HG03175 (cell line): ENCODE measurements at regions not wholly inside any gene's neighbourhood (a gene's known extent, or its start where the extent isn't known, plus 50 kb on each side); places are given as distances from the start of the nearest gene placed in this dataset.
A peak's percentile ranks its signal among the peaks of the same experiment; 100 is the strongest.
"Not testable (repeated sequence)": the region's sequence is repeated elsewhere in the genome, so short reads cannot be mapped to it uniquely, and the experiment has no call there.

ENCODE experiments used
- ATAC-seq: cut with Tn5 transposase; IDR thresholded peaks from one replicate; pipeline ENCODE4 v1.9.1; 2021; ENCODE audit warnings: mild to moderate bottlenecking, moderate library complexity; ENCODE audit not compliant: unreplicated experiment

DNA sequence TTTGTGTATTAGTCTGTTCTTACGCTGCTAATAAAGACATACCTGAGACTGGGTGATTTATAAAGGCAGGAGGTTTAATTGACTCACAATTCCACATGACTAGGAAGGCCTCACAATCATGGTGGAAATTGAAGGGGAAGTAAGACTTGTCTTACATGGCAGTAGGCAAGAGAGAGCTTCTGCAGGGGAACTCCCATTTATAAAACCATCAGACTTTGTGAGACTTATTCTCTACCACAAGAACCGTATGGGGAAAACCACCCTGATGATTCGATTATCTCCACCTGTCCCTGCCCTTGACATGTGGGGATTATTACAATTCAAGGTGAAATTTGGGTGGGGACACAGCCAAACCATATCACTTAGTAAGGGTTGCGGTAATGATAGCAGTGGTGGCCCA, 833.1 kb downstream of the FLRT2 start:
- no peak for ATAC-seq

DNA sequence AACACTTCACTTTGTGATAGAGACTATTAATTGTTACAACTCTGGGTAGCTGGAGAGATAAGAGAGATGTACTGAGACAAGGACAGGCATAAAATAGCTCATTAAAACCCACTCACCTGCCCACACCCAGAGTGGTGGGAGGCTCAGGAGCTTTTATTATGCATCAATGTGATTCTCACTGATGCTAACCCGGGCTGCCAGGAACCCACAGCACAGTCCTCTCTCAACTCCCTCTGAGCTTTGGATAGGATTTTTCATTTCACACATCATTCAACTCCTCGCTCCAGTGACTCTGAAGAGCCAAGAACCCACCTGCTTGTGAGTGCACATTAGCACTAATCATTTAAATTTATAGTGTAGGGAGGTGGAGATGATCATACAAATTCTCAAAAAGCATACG, 827.9 kb downstream of the FLRT2 start:
- ATAC-seq, result no peak

DNA sequence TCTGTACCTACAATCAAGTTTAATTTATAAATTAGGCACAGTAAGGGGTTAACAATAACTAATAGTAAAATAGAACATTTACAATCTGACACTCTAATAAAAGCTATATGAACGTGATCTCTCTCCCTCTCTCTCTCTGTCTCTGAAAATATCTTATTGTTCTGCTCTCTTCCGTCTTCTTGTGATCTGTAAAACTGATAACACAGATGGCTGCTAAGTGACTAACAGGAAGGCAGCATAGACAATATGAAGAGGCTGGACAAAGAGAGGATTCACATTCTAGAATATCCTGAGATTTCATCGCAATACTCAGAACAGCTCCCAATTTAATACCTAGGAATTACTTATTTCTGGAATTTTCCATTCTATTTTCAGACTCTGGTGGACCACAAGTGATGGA, 827.2 kb downstream of the FLRT2 start:
- no peak for ATAC-seq

DNA sequence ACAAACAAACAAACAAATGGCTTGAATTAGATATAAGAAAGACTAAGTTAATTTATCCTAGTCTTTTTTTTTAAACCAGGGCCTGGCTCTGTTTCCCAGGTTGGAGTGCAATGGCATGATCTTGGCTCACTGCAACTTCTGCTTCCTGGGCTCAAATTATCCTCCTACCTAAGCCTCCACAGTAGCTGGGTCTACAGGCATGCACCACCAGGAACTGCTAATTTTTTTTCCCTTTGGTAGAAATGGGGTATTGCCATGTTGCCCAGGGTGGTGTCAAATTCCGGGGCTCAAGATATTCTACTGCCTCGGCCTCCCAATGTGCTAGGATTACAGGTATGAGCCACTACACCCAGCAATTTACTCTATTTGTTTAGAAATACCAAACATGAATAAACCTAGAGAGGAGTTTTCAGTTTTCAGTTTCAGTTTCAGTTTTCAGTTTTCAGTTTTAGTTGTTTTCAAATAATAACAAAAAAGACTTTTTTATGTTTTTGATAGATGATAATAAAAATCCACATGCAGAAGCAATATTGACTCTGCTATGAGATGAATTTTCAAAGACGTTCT, 817.0 kb downstream of the FLRT2 start:
- ATAC-seq, result no peak

DNA sequence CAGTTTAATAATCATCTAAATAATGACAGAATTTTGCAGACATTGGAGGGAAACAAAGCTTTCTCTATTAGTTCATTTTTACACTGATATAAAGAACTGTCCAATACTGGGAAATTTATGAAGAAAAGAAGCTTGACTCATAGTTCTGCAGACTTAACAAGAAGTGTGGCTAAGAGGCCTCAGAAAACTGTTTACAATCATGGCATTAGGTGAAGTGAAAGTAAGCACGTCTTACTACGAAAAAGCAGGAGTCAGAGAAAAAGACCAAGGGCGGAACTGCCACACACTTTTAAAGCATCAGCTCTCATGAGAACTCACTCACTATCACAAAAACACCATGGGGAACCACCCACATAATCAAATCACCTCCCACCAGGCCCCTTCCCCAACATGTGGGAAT, 804.4 kb downstream of the FLRT2 start:
- ATAC-seq, result no peak

DNA sequence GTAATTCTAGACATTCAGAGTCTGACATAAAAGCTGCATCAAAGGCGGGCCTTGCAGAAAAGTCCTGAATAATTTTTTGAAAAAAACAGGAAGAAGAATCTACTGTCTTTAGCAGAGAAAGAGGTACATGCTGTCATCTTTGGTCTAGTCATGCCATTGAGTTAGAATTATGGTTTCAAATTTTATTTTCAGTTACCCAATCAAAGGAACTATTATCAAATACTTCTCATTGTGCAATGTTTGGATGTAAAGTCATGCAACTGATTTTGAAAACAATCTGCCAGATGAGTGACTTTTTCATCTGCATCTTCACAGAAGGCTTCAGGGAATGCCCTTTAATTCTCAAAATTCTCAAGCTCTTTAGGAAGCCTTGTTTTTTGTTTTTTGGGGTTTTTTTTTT, 803.5 kb downstream of the FLRT2 start:
- ATAC-seq, result no peak

DNA sequence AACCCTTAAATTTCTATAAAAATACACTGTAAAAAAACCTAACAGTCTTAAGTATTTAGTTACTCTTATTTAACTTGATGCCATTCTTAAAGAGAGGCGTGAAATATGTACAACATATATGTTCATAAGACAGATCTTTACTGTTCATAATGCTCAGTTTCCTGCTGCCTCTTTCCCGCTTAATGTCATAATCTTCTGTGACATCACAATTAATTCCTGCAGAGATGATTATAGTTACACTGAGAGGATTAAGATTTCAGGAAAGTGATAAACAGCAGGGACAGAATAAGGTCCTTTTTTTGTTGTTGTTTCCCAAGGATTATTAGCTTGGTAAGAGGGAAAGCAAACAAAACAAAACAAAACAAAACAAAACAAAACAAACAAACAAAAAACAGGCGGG, 801.4 kb downstream of the FLRT2 start:
- no peak for ATAC-seq

DNA sequence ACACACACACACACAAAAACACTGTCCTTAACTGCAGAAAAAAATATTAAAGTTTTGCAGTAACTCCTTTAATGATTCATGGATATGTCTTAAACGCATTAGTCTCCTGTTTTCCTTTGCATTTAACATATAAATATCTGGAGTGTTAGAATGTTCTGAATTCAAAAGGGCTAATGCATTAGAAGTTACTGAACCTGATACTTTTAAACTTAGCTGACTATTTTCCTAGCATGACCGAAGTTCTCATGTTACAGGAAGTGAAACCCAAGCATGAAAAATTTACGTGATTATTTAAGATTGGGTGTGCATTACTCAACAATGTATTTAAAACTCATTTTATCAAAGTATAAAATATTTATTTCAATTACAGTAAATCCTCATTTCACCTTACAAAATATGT, 791.2 kb downstream of the FLRT2 start:
- ATAC-seq, result no peak

DNA sequence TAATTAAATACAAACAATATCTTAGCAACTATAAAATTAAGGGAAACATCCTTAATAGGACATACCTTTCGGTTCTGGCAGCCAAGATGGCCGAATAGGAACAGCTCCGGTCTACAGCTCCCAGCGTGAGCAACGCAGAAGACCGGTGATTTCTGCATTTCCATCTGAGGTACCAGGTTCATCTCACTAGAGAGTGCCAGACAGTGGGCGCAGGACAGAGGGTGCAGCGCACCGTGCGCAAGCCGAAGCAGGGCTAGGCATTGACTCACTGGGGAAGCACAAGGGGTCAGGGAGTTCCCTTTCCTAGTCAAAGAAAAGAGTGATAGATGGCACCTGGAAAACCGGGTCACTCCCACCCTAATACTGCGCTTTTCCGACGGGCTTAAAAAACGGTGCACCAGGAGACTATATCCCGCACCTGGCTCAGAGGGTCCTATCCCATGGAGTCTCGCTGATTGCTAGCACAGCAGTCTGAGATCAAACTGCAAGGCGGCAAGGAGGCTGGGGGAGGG, 782.3 kb downstream of the FLRT2 start:
- not testable (repeated sequence) for ATAC-seq

DNA sequence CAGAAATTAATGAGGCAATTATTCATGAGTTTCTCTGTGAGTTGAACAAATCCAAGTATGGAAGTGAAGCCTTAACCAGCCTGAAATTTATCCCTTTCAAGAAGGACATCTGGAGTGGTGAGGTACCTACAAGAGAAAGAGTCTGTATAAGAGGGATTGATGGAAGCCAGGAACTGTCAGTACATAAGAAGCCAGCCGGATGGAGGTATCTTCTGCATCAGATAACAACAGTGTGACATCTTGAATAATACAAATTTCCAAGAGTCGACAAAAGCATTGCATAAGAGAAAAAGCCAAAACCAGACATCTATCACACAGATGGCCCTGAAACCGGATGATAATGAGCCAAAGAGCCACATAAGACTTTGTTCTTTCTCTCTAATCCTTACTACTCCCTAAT, 781.2 kb downstream of the FLRT2 start:
- no peak for ATAC-seq

DNA sequence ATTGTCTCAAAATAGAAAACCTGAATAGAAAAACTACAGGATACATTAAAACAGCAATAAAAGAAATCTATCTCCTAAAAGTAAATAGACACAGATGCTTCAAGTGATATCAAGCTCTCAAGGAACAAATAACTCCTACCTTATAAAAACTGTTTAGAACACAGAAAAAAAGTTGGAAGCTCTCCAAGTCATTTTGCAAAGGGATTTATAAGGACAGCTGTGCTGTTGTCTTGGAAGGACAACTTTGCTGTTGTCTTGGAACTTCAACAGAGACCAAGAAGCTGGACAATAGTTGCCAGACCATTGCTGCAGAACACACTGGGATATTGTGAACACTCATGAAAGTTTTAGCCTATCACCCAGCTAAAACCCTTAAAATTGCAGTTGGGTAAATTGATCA, 780.7 kb downstream of the FLRT2 start:
- ATAC-seq, result no peak

DNA sequence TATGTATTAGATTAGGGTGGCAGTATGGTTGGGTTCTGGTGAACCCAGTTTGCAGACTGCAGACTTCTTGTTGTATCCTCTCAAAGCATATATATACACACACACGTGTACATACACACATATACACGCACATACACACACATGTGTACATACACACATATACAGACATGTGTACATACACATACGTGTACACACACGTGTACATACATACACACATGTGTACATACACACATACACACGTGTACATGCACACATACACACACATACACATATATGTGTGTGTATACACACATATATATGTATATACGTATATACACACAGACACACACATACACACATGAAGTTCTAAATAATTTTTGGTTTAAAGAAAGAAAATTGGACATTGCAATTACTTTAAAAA, 780.2 kb downstream of the FLRT2 start:
- no peak for ATAC-seq

DNA sequence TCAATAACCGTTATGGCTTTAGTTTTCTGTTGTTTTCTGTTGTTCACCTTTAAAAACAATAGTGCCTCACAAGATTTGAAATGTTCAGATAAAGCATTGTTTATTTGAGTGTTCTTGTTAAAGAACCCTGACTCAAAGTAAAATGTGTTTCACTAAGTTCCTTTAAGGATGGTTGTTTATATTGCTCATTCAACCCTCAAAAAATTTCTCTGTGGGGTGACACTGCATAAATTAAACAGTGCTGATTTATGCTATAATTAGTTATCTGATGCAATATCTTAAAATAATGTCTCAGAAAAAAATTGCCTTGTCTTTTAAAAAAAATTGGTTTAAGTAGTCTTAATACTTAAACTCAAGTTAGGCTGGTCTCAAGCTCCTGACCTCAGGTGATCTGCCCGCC, 775.1 kb downstream of the FLRT2 start:
- ATAC-seq, result no peak

DNA sequence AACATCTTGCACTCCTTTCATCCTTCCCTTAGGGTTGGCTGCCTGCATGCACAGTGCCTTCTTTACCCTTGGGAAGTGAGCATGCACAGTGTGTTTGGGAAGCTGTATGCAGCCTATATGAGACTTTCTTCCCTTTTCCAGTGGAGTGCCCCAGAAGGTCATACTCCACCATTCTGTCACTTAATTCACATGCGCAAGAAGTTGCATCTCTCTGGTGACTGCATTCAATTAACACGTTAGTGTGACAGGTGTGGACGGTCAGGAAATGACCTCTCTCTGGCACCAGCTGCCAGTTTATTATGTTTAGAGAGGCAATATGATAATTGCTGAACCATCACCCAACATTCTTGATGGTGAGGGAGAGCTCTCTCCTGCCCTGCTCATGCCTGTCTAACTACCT, 770.0 kb downstream of the FLRT2 start:
- ATAC-seq, result no peak

DNA sequence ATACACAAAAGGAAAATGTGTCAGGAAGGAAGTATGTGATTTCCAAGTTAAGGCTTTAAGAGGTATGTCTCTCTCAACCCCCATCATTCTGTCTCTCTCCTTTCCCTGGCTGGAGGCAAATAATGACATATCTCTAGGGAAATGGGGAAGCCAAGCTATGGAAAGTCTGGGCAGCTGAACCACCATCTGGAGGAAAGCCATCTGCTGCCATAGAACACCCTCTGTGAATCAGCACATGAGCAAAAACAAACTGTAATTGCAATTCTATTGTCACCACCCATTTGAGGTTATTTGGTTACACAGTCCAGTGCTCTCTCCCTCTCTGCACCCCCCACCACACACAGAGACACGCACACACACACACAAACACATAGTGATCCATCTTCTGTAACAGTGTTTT, 766.2 kb downstream of the FLRT2 start:
- no peak for ATAC-seq

DNA sequence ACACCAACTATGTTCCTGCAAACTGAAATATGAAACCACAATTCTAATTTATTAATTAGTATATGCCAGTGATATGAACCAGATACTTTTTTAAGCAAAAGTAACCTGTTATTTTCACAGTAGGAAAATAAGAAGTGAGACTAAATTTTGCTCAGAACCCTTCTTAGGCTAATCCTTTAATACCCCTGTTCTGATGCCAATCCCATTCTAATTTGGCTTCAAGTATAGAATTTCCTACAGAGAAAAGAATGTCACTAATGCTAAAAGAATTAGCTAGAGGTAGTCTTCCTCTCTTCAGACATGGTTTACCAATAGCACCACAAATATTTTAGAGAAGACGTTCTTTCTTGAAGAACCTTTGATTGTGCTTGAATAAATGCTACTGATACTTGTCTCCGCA, 758.4 kb downstream of the FLRT2 start:
- no peak for ATAC-seq

DNA sequence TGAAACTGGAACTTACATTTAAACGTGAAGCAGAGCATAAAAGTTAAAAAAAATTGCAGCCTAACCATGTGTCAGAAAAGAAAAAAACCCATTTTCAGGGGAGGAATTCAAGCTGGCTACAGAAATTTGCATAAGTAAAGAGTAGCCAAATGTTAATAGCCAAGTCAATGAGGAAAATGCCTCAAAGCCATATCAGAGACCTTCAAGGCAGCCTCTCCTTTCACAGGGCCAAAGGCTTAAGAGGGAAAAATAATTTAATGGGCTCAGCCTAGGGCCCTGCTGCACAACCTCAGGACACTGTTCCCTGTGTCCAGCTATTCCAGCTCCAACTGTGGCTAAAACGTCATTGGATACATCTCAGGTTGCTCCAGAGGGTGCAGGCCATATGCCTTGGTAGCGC, 749.5 kb downstream of the FLRT2 start:
- no peak for ATAC-seq

DNA sequence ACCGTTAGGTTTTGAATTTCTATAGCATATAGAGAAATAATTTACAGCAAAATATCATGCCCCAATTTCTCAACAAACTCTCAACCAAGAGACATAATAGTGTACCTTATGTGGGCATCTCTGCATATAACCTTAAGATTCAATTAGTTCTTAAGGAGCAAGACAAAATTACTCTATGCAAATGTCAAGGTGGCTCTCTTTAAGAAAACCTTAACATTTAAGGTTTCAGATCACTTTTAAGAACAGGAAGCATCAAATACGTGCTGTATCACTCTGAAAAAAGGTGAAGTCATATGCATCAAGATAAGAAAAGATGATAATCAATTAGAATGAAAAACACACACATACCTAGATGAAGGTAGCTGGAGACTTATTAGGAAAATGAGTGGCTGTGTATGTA, 728.0 kb downstream of the FLRT2 start:
- no peak for ATAC-seq

DNA sequence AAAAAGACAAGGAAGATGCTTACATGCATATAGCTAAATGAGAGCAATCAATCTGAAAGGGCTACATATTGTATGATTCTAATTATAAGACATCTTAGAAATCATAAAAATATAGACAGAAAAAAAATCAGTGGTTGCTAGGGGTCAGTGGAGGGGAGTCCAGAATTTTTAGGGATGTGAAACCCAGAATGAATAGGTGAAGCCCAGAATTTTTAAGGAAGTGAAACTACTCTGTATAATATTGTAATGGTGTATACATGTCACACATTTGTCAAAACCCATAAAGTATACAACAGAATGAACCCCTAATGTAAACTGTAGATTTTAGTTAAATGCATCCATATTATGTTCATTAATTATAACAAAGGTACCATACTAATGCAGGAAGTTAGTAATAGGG, 713.2 kb downstream of the FLRT2 start:
- ATAC-seq, result peak; percentile 93

DNA sequence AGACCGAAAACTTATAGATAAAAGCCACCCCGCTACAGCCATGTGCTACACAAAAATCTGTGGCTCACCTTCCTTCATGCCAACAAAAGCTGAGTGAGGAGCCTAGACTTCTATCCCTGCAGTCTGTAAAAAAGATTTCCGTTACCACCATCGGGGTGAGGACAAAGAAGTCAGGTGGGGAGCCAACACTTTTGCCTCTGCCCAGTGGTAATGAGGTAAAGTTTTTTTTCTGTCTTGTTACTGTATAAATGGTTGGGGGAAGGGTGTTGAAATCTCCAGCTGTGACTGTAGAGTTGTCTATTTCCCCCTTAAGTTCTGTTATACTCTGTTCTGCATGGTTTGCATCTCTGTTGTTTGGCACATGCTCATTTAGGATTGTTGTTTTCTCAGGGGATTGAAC, 707.8 kb downstream of the FLRT2 start:
- ATAC-seq, result no peak

DNA sequence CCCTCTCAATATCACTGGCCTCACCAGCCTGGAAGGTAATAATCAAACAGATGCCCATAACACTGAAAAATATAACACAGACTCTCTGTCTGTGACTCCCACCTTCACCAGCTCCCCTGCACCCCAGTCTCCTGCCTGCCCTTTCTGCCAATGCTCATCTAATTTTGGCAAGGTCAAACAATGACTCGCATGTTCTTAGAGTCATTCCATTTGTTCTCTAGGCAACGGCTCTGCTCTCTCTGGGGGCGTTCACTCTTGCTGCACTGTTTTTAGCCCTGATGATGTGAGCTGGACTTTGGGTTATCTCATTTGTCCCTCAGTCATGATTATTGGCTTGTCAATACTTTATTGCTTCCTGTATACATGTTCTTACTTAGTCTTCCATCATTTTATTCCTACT, 691.8 kb downstream of the FLRT2 start:
- no peak for ATAC-seq

DNA sequence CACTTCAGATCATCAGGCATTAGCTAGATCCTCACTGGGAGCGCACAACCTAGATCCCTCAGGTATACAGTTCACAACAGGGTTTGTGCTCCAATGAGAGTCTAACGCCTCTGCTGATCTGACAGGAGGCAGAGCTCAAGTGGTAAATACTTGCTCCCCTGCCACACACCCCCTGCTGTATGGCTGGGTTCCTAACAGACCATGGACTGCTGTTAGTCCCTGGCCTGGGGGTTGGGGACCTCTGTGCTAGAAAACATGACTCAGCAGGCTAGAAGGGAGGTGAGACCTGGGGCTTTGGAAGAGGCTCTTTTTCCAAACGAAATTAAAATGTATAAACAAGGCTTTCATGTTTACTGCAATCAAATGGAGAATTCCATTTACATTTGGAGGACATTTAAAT, 691.1 kb downstream of the FLRT2 start:
- no peak for ATAC-seq

DNA sequence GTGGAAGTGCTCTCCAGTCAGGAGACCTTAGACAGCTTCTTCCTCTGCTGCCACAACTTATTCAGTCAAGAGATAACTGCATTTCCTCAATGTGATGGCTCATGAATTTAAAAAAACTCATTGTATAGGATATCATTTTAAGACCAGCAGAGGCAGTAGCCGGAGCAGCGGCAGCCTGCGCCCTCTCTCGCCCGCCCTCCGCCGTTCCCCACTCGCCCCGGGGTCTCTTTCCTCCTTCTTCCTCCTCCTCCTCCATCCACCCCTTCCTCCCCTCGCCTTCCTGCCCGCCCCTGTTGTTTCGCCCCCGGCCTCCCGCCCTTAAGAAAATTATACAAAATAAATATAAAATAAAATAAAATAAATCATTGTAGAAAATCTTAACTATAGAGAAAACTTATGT, 687.6 kb downstream of the FLRT2 start:
- no peak for ATAC-seq

DNA sequence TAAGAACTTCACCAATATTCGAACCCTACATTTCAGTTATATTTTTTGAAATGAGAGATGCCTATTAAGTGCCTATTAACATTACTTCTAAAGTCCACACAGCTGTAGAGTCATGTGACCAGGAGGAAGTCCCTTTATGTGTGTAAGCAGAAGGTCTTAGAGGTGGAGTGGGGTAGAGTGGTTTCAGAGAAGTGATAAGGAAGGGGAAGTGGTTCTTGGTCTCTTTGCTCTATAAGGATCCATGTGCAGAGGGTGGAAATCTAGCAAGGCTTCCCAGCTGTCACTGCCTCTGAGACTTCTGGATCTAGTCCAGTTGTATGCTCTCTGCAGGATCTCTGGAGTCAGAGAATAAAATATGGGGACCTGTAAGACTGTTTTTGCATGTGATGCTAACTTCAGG, 673.9 kb downstream of the FLRT2 start:
- ATAC-seq, result no peak
